Neural progenitor cell (in vitro differentiated cells): ENCODE measurements at regions not wholly inside any gene's neighbourhood (a gene's known extent, or its start where the extent isn't known, plus 50 kb on each side); places are given as distances from the start of the nearest gene placed in this dataset.

ENCODE experiments used
- EZH2 ChIP-seq: fragments of 200-600 bp; sonication (generic); IDR thresholded peaks from 2 replicates; pipeline ENCODE4 v1.6.1; 2017; ENCODE audit warnings: antibody characterized with exemption, mild to moderate bottlenecking, moderate library complexity
- EZH2phosphoT487 ChIP-seq: fragments of 200-600 bp; sonication (generic); IDR thresholded peaks from 2 replicates; pipeline ENCODE4 v1.6.1; 2017; ENCODE audit warnings: antibody characterized with exemption

DNA sequence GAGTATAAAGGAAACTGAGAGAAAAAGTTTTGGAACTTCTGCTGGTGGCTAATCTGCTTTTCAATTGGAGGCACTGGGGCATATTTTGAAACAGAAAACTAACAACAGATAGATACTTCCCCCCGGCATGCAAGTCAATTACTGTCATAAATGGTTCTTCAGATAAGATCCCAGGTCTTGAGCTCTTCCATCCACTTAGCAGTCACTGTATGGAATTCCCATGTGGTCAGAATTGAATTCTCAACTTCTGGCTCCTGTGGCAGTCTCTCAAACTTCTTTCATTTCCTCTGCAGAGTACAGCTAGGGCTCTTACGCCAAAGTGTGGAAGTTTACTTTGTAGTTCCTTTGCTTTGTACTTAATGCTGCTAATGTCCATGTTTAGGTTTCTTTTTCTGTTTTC lies 452.2 kb downstream of the IPO8 start:
- TF ChIP-seq EZH2phosphoT487 (no peak), EZH2 (no peak)
